Spinal cord (tissue), 9 donors: ENCODE measurements at regions not wholly inside any gene's neighbourhood (a gene's known extent, or its start where the extent isn't known, plus 50 kb on each side); places are given as distances from the start of the nearest gene placed in this dataset.

Experiments
- DNase-seq, 6 donors: peaks; one replicate each; pipeline versions ENCODE4 v3.0.0 to v3.0.0-alpha.2; 2013 to 2015; ENCODE audit warnings: low spot score in 6 of 6, low read depth in 4 of 6
- H3K27ac ChIP-seq: one replicate; pipeline ENCODE4 v1.5.1; 2013; ENCODE audit warnings: low read depth, low read length, control low read depth
- H3K27me3 ChIP-seq: one replicate; pipeline ENCODE4 v1.6.1; 2013; ENCODE audit warnings: low read length; ENCODE audit not compliant: control insufficient read depth, insufficient read depth
- H3K36me3 ChIP-seq: one replicate; pipeline ENCODE4 v1.6.1; 2013; ENCODE audit warnings: low read length; ENCODE audit not compliant: control insufficient read depth, insufficient read depth
- H3K4me1 ChIP-seq: one replicate; pipeline ENCODE4 v1.6.1; 2013; ENCODE audit warnings: low read length; ENCODE audit not compliant: control insufficient read depth, insufficient read depth
- H3K4me3 ChIP-seq: one replicate; pipeline ENCODE4 v1.5.1; 2013; ENCODE audit warnings: low read depth, low read length, control low read depth
- H3K9me3 ChIP-seq: one replicate; pipeline ENCODE4 v1.6.1; 2013; ENCODE audit warnings: low read length; ENCODE audit not compliant: control insufficient read depth, insufficient read depth
- WGBS: methylation state at CpG from one replicate; pipeline ENCODE4 v1.1.5; 2013; ENCODE audit warnings: missing lambda C conversion rate; ENCODE audit not compliant: insufficient coverage; 5-methylcytosine and 5-hydroxymethylcytosine counted together
- donor health status: healthy.

DNA sequence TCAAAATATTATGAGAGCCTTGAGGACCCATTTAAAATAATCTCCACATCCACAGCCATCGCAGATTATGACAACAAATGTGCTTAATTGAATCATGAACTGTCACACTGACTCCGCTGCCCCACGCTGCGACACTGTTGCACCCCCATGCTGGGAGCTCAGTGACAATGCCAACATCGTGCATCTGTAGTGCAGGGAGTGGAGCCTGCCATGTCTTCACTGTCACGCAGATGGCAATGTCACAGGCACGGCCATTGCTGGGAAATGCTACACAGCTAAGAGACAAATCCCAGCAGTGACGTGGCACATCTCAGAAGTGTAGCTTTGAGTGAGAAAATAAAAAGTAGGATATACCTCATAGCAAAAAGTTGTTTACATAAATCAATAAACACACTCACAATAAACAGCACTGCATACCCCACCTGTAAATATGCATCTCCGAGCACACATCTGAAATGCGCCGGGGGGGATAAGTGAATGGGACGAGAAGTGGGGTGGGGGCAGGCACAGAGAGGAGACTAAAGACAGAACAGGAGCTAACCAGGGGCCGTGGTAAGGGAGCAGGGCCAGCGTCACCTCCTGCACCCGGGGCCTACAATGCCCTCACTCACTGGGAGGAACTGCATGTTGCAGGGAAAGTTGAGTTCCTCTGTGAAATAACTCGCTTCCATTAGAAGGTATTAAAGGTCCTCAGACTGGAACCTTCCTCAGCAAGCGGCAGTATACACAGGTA lies 349.9 kb downstream of the THBS2 start:
- WGBS, result 70% methylated on average over 10 of the region's 17 CpGs
- peaks cover 3% of the 10 kb centered on the region for H3K9me3 ChIP-seq
- no peaks in the 10 kb centered on the region for H3K27me3 ChIP-seq
- no peak overlapping the region for H3K27ac ChIP-seq
- peak in 1 of 6 donors; percentile 89 for DNase-seq
- H3K4me1 ChIP-seq, result peaks cover 9% of the 10 kb centered on the region
- H3K4me3 ChIP-seq, result no peak overlapping the region
- no peaks in the 10 kb centered on the region for H3K36me3 ChIP-seq

DNA sequence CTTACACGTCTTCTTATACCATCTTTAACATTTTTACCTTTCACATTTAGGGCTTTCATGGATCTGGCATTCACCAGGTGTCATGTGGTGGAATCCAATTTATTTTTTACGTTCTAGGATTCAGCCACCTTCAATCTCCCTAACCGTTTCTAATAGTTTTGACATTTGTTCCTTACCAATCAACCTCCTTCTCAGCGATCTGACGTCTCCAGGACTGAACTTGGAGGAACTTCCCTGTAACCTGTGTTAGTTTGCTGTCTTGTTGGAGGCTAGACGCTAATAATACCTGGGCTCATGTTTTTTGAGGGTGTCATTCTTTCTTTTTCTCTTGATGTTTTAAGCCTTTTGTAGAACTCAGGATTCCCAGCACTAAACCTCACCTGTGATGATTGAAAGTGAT lies 351.6 kb downstream of the THBS2 start:
- Histone ChIP-seq H3K4me1 (peaks cover 6% of the 10 kb centered on the region), H3K4me3 (no peak overlapping the region), H3K27ac (no peak overlapping the region), H3K36me3 (no peaks in the 10 kb centered on the region), H3K27me3 (no peaks in the 10 kb centered on the region), H3K9me3 (no peaks in the 10 kb centered on the region)
- no peak for DNase-seq
- 75% methylated on average over 1 of the region's 6 CpGs for WGBS

- Histone ChIP-seq H3K4me3 (no peak overlapping the region), H3K27me3 (no peaks in the 10 kb centered on the region), H3K9me3 (no peaks in the 10 kb centered on the region), H3K36me3 (no peaks in the 10 kb centered on the region), H3K4me1 (peaks cover 6% of the 10 kb centered on the region), H3K27ac (peak overlapping the region; percentile 25)
- 77% methylated on average over 19 of the region's 19 CpGs for WGBS
- peak in 1 of 6 donors; percentile 46 for DNase-seq
Observed at GRCh38 chr6:168901076-168901475, 352.6 kb downstream of the THBS2 start.

DNA sequence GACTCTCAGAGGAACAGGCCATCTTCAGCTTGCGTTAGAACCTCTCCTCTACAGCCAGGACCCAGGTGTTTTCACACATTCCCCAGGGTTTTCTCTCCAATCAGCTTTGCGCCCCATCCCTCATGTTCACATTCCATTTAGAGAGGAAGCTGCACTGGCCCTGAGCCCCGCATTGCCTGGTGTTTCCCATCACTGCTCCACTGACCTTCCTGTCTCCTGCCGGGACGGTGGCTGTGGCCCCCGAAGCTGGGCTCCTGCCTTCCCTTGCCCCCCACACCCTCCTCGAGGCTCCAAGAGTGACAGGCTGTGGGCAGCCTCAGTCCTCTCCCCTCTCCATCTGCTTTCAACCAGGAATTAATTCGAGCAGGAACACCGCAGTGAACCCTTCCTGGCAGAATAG lies 357.3 kb downstream of the THBS2 start:
- no peak for DNase-seq
- no peaks in the 10 kb centered on the region for H3K36me3 ChIP-seq
- no peak overlapping the region for H3K27ac ChIP-seq
- H3K4me1 ChIP-seq, result no peaks in the 10 kb centered on the region
- WGBS, result 94% methylated on average over 8 of the region's 9 CpGs
- H3K27me3 ChIP-seq, result no peaks in the 10 kb centered on the region
- no peak overlapping the region for H3K4me3 ChIP-seq
- no peaks in the 10 kb centered on the region for H3K9me3 ChIP-seq

DNA sequence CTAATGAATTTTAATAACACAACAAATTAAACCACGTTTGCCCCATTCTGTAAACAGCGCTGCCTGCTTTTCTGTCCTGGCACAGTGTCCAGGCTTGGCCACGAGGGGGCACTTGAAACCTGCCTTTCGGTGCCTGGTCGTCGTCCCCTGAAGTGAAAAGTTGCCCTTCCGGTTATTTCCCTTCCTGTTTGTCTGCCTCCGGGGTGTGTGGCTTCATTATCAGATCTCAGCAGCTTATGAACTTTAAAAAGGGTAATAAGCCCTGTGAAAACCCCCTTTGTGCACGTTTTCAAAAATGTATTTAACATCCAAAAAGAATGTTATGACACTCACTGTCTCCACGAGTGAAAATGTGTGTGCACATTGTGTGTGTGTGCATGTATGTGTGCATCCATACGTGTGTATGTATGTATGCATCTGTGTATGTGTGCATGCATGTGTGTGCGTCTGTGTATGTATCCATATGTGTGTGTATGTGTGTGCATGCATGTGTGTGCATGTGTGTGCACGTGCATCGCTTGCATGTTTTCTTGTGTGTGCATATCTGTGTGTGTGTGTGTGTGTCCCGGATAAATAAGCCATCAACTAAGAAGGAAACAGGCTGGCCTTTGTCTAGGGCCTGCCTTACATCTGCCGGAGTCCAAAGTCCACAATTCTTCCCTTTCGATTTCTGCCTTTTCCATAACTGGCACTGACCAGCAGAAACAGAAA lies 358.4 kb downstream of the THBS2 start:
- DNase-seq, result peak; percentile 40 to 94 (median 70)
- WGBS, result 42% methylated on average over 16 of the region's 17 CpGs
- H3K27ac ChIP-seq, result no peak overlapping the region
- no peaks in the 10 kb centered on the region for H3K27me3 ChIP-seq
- no peaks in the 10 kb centered on the region for H3K4me1 ChIP-seq
- no peak overlapping the region for H3K4me3 ChIP-seq
- H3K9me3 ChIP-seq, result no peaks in the 10 kb centered on the region
- H3K36me3 ChIP-seq, result no peaks in the 10 kb centered on the region

DNA sequence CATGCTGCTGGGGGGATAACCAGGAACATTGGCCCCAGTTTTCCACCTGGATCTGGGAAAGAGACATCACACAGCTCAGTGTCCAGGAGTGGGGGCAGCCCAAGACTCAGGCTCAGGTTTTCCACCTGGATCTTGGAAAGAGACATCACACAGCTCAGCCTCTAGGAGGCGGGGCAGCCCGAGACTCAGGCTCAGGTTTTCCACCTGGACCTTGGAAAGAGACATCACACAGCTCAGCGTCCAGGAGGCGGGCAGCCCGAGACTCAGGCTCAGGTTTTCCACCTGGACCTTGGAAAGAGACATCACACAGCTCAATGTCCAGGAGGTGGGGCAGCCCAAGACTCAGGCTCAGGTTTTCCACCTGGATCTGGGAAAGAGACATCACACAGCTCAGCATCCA lies 361.6 kb downstream of the THBS2 start:
- Histone ChIP-seq H3K4me1 (no peaks in the 10 kb centered on the region), H3K36me3 (no peaks in the 10 kb centered on the region), H3K27ac (no peak overlapping the region), H3K4me3 (no peak overlapping the region), H3K9me3 (no peaks in the 10 kb centered on the region), H3K27me3 (peaks cover 2% of the 10 kb centered on the region)
- DNase-seq, result no peak
- 90% methylated on average over 4 of the region's 5 CpGs for WGBS

- Histone ChIP-seq H3K27ac (no peak overlapping the region), H3K9me3 (no peaks in the 10 kb centered on the region), H3K4me1 (peaks cover 3% of the 10 kb centered on the region), H3K4me3 (no peak overlapping the region), H3K36me3 (no peaks in the 10 kb centered on the region), H3K27me3 (peaks cover 10% of the 10 kb centered on the region)
- WGBS, result 67% methylated on average over 3 of the region's 3 CpGs
- DNase-seq, result no peak
Observed at GRCh38 chr6:168890981-168891365, 362.7 kb downstream of the THBS2 start.

DNA sequence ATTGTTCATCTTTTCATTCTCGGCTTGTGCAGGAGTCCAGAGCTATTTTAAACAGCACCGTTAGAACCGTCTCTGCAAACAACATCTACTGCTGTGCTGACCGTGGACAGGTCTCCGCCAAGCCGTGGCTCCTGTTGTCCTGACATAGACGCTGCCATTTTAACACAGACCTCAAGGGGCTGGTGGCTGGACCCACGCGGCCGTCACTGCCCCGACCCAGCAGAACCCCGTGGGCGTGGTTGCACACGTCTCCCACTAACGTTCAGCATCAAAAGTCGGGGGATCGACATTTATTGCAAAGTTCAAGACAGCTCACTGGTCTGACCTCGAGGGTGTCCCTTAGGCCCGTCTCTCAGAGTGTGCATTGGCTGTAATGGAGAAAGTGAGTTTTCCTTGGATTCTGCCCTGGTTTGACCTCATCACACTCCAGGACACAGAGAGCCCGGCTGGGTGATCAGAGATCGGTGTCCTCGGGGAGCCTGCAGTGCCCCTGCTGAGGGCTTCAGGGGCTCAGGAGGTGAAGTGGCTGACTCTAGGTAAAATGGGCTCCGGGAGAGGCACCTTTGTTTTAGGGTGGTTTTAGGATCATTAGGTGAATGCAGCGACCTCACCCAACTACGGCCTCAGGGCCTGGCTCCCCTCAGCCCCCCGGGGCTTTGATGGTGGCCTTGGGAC lies 363.2 kb downstream of the THBS2 start:
- no peaks in the 10 kb centered on the region for H3K36me3 ChIP-seq
- no peak overlapping the region for H3K27ac ChIP-seq
- H3K4me1 ChIP-seq, result peaks cover 6% of the 10 kb centered on the region
- peaks cover 14% of the 10 kb centered on the region for H3K27me3 ChIP-seq
- no peak overlapping the region for H3K4me3 ChIP-seq
- DNase-seq, result no peak
- H3K9me3 ChIP-seq, result no peaks in the 10 kb centered on the region
- 87% methylated on average over 24 of the region's 26 CpGs for WGBS

- DNase-seq, result no peak
- WGBS, result 87% methylated on average over 13 of the region's 18 CpGs
- Histone ChIP-seq H3K36me3 (no peaks in the 10 kb centered on the region), H3K4me3 (no peak overlapping the region), H3K9me3 (no peaks in the 10 kb centered on the region), H3K27me3 (peaks cover 26% of the 10 kb centered on the region), H3K4me1 (peaks cover 17% of the 10 kb centered on the region), H3K27ac (no peak overlapping the region)
Observed at GRCh38 chr6:168888786-168889345, 364.8 kb downstream of the THBS2 start.
